PC-9 (cell line): ENCODE measurements at regions not wholly inside any gene's neighbourhood (a gene's known extent, or its start where the extent isn't known, plus 50 kb on each side); places are given as distances from the start of the nearest gene placed in this dataset.

Experiments
- CTCF ChIP-seq: fragments of 200-600 bp; sonication (generic); conservative IDR thresholded peaks from 2 replicates; pipeline ENCODE4 v1.6.1; 2017; ENCODE audit warnings: mixed run types, antibody characterized with exemption, mild to moderate bottlenecking, moderate library complexity
- EZH2 ChIP-seq: fragments of 200-600 bp; sonication (generic); IDR thresholded peaks from 2 replicates; pipeline ENCODE4 v1.8.0; 2017; ENCODE audit warnings: antibody characterized with exemption, low read depth

GRCh38 chr5:142235050-142235797 is 89.6 kb downstream of the SPRY4 start:
- TF ChIP-seq CTCF, result no peak
- TF ChIP-seq EZH2, result no peak
